OCI-LY7 (cell line): ENCODE measurements at regions not wholly inside any gene's neighbourhood (a gene's known extent, or its start where the extent isn't known, plus 50 kb on each side); places are given as distances from the start of the nearest gene placed in this dataset.

Experiments
- EZH2phosphoT487 ChIP-seq: fragments of 200-600 bp; sonication (generic); IDR thresholded peaks from 2 replicates; pipeline ENCODE4 v1.6.1; 2018; ENCODE audit warnings: low read depth, borderline replicate concordance, mild to moderate bottlenecking, mixed run types, antibody characterized with exemption, low read length, moderate library complexity, mixed read lengths
- TF ChIP-seq, protein P1 (sequence below): fragments of 200-600 bp; sonication (generic); conservative IDR thresholded peaks from 2 replicates; pipeline ENCODE4 v1.5.1; 2014; ENCODE audit warnings: mild to moderate bottlenecking, antibody characterized with exemption, low read length, moderate library complexity, mixed read lengths

DNA sequence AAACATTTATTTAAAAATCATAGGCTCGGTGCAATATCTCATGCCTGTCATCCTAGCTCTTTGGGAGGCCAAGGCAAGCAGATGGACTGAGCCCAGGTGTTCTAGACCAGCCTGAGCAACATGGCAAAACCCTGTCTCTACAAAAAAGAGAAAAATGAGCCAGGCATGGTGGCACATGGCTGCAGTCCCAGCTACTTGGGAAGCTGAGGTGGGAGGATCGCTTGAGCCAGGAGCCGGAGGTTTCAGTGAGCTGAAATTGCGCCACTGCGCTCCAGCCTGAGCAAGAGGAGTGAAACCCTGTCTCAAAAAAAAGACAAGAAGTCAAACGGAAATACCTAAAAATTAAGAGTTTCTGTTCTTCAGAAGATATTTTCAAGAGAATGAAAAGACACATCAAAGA lies 122.3 kb downstream of the RSL24D1 start:
- TF ChIP-seq, protein P1, sequence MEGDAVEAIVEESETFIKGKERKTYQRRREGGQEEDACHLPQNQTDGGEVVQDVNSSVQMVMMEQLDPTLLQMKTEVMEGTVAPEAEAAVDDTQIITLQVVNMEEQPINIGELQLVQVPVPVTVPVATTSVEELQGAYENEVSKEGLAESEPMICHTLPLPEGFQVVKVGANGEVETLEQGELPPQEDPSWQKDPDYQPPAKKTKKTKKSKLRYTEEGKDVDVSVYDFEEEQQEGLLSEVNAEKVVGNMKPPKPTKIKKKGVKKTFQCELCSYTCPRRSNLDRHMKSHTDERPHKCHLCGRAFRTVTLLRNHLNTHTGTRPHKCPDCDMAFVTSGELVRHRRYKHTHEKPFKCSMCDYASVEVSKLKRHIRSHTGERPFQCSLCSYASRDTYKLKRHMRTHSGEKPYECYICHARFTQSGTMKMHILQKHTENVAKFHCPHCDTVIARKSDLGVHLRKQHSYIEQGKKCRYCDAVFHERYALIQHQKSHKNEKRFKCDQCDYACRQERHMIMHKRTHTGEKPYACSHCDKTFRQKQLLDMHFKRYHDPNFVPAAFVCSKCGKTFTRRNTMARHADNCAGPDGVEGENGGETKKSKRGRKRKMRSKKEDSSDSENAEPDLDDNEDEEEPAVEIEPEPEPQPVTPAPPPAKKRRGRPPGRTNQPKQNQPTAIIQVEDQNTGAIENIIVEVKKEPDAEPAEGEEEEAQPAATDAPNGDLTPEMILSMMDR = no peak
- TF ChIP-seq EZH2phosphoT487 = no peak
